Activated T-cell treated with anti-CD3 and anti-CD28 coated beads, Interleukin-2, amount 50 U/mL, for 72 hours (primary cell): ENCODE measurements at regions not wholly inside any gene's neighbourhood (a gene's known extent, or its start where the extent isn't known, plus 50 kb on each side); places are given as distances from the start of the nearest gene placed in this dataset.

Source experiments
- ATAC-seq, 2 donors: fragments of 150-1000 bp; cut with Tn5 transposase; replicated peaks in 1 of 2; 2 replicates each; pipeline ENCODE4 v1.10.0; 2021; ENCODE audit warnings: moderate library complexity in 2 of 2, mild to moderate bottlenecking in 1 of 2
- DNase-seq, 2 donors: peaks; one replicate each; pipeline ENCODE4 v3.0.0; 2021 to 2022; ENCODE audit warnings: mixed read lengths in 1 of 2
- H3K27ac Mint-ChIP-seq: one replicate; pipeline ENCODE4 v1.8.0; 2022; ENCODE audit warnings: mild to moderate bottlenecking, moderate library complexity, mixed read lengths
- H3K27me3 Mint-ChIP-seq: one replicate; pipeline ENCODE4 v1.8.0; 2022; ENCODE audit warnings: low read depth, mixed read lengths
- H3K36me3 Mint-ChIP-seq, 2 donors: one replicate each; pipeline ENCODE4 v1.8.0; 2022; ENCODE audit warnings: mixed read lengths in 2 of 2, mild to moderate bottlenecking in 1 of 2; ENCODE audit not compliant: insufficient read depth in 2 of 2
- H3K4me1 Mint-ChIP-seq: one replicate; pipeline ENCODE4 v1.8.0; 2022; ENCODE audit warnings: low read depth, mixed read lengths
- H3K4me3 Mint-ChIP-seq, 2 donors: one replicate each; pipeline ENCODE4 v1.8.0; 2022; ENCODE audit warnings: mild to moderate bottlenecking in 2 of 2, mixed read lengths in 2 of 2, moderate library complexity in 2 of 2
- H3K9me3 Mint-ChIP-seq, 2 donors: one replicate each; pipeline ENCODE4 v1.8.0; 2022; ENCODE audit warnings: mixed read lengths in 2 of 2

- Mint-ChIP-seq H3K27ac (no peak overlapping the region), H3K4me1 (no peaks in the 10 kb centered on the region), H3K36me3 (no peaks in the 10 kb centered on the region), H3K9me3 (peaks cover 1 to 3% of the 10 kb centered on the region in 2 donors), H3K27me3 (no peaks in the 10 kb centered on the region), H3K4me3 (no peak overlapping the region)
- ATAC-seq: no peak
- no peak for DNase-seq
Measured at GRCh38 chr18:64974391-64975125, 776.3 kb upstream of the CDH7 start.

- no peaks in the 10 kb centered on the region for H3K36me3 Mint-ChIP-seq
Measured at GRCh38 chr18:64972545-64972944, 778.3 kb upstream of the CDH7 start.

DNA sequence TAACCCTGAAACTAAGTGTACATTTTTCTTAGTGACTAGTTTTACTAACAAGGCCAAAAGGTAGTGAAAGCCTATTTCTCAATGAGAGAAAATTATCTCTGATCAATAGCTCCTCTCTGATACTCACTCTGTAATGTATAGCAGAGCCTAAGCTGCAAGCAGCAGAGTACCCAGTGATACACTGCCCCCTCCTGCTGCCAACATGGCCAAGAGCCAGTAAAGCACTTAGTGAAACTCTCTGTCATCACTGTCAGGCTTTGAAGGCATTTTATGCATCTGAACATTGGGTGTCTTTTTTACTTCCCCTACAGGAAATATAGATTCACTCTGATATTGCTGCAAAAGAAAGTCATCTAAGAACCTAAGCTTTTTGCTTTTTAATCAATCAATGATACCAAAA lies 784.1 kb upstream of the CDH7 start:
- no peak for ATAC-seq

More at GRCh38 chr18:64972545-64972944, 778.3 kb upstream of the CDH7 start:
- Mint-ChIP-seq H3K4me3 (no peak overlapping the region), H3K9me3 (peaks cover 1 to 3% of the 10 kb centered on the region in 2 donors), H3K27me3 (no peaks in the 10 kb centered on the region), H3K4me1 (no peaks in the 10 kb centered on the region), H3K27ac (no peak overlapping the region)
- no peak for ATAC-seq
- DNase-seq: no peak

GRCh38 chr18:64956465-64956864 lies 794.3 kb upstream of the CDH7 start:
- no peaks in the 10 kb centered on the region for H3K36me3 Mint-ChIP-seq
- H3K4me3 Mint-ChIP-seq: no peak overlapping the region
- no peaks in the 10 kb centered on the region for H3K4me1 Mint-ChIP-seq
- H3K9me3 Mint-ChIP-seq: peaks cover 5 to 8% of the 10 kb centered on the region in 2 donors
- no peaks in the 10 kb centered on the region for H3K27me3 Mint-ChIP-seq
- no peak overlapping the region for H3K27ac Mint-ChIP-seq
- ATAC-seq (no peak), DNase-seq (no peak)

More for the DNA sequence above, 784.1 kb upstream of the CDH7 start:
- no peaks in the 10 kb centered on the region for H3K36me3 Mint-ChIP-seq
- H3K27me3 Mint-ChIP-seq: no peaks in the 10 kb centered on the region
- peaks cover 1 to 2% of the 10 kb centered on the region in 2 donors for H3K9me3 Mint-ChIP-seq
- H3K27ac Mint-ChIP-seq: no peak overlapping the region
- H3K4me1 Mint-ChIP-seq: no peaks in the 10 kb centered on the region
- H3K4me3 Mint-ChIP-seq: no peak overlapping the region
- no peak for DNase-seq

GRCh38 chr18:64949885-64950284 lies 800.9 kb upstream of the CDH7 start:
- no peak overlapping the region for H3K27ac Mint-ChIP-seq
- H3K4me3 Mint-ChIP-seq: no peak overlapping the region
- H3K27me3 Mint-ChIP-seq: no peaks in the 10 kb centered on the region
- no peaks in the 10 kb centered on the region for H3K36me3 Mint-ChIP-seq
- ATAC-seq (no peak), DNase-seq (no peak)
- H3K4me1 Mint-ChIP-seq: no peaks in the 10 kb centered on the region
- H3K9me3 Mint-ChIP-seq: peaks cover 12 to 15% of the 10 kb centered on the region in 2 donors

DNA sequence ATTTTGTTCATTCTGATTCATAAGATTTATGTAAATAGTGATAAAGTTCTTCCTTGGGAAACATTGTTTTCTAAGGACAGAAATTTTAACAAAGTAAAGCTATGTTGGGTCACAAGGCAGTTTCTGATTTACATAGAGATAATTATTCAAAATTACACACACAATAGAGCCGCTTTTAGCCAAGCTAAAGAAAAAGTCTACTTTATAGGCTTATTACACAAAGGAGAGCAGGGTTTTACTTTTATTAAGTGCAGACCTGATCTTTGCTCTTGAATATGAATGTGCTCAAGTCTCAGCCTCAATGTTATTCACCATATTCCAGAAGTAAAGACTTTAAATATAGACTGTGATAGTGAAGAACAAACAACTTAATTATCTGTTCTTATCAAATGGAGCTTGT lies 787.8 kb upstream of the LINC00305 start:
- ATAC-seq (no peak), DNase-seq (no peak)
- Mint-ChIP-seq H3K36me3 (no peaks in the 10 kb centered on the region), H3K4me1 (no peaks in the 10 kb centered on the region), H3K27ac (no peak overlapping the region), H3K4me3 (no peak overlapping the region), H3K27me3 (no peaks in the 10 kb centered on the region), H3K9me3 (peaks cover 0 to 3% of the 10 kb centered on the region in 2 donors)

DNA sequence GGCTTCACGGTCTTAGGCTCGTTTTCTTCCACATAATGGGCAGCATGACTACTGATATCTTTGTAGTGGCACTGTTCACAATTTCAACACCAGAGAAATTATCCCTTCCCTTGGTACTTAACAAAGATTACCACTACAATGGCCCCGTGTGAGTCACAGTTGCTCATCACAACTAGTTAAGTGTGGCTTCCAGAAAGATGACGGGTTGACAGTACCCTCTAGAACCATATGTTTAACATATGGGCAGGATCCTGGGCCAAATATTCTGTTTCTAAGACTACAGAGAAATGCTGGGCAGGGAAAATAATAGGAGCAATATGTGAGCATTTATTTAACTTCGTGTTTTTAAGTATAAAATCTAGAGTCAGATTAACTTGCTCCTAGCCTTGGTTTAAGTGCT lies 780.1 kb upstream of the LINC00305 start:
- no peak for DNase-seq
- Mint-ChIP-seq H3K27ac (no peak overlapping the region), H3K9me3 (peaks cover 5 to 7% of the 10 kb centered on the region in 2 donors), H3K4me1 (no peaks in the 10 kb centered on the region), H3K4me3 (no peak overlapping the region), H3K36me3 (no peaks in the 10 kb centered on the region), H3K27me3 (no peaks in the 10 kb centered on the region)
- ATAC-seq: no peak

GRCh38 chr18:64919971-64920570 lies 771.2 kb upstream of the LINC00305 start:
- Mint-ChIP-seq H3K4me3 (no peak overlapping the region), H3K4me1 (no peaks in the 10 kb centered on the region), H3K9me3 (peaks cover 4 to 6% of the 10 kb centered on the region in 2 donors), H3K27me3 (no peaks in the 10 kb centered on the region), H3K36me3 (no peaks in the 10 kb centered on the region), H3K27ac (no peak overlapping the region)
- ATAC-seq (no peak), DNase-seq (no peak)

GRCh38 chr18:64918851-64919250 lies 770.0 kb upstream of the LINC00305 start:
- Mint-ChIP-seq H3K36me3 (no peaks in the 10 kb centered on the region), H3K4me1 (no peaks in the 10 kb centered on the region), H3K27me3 (no peaks in the 10 kb centered on the region), H3K27ac (no peak overlapping the region), H3K9me3 (peaks cover 2 to 4% of the 10 kb centered on the region in 2 donors), H3K4me3 (no peak overlapping the region)
- no peak for ATAC-seq
- DNase-seq: no peak

- no peak overlapping the region for H3K4me3 Mint-ChIP-seq
- ATAC-seq (no peak), DNase-seq (no peak)
- peaks cover 3 to 18% of the 10 kb centered on the region in 2 donors for H3K9me3 Mint-ChIP-seq
- no peaks in the 10 kb centered on the region for H3K4me1 Mint-ChIP-seq
- no peaks in the 10 kb centered on the region for H3K36me3 Mint-ChIP-seq
- H3K27me3 Mint-ChIP-seq: no peaks in the 10 kb centered on the region
- no peak overlapping the region for H3K27ac Mint-ChIP-seq
Measured at GRCh38 chr18:64893349-64893748, 744.5 kb upstream of the LINC00305 start.

- Mint-ChIP-seq H3K4me3 (no peak overlapping the region), H3K4me1 (no peaks in the 10 kb centered on the region), H3K36me3 (no peaks in the 10 kb centered on the region), H3K9me3 (peaks cover 2 to 10% of the 10 kb centered on the region in 2 donors), H3K27ac (no peak overlapping the region), H3K27me3 (no peaks in the 10 kb centered on the region)
- no peak for DNase-seq
- no peak for ATAC-seq
Measured at GRCh38 chr18:64888956-64889355, 740.1 kb upstream of the LINC00305 start.

DNA sequence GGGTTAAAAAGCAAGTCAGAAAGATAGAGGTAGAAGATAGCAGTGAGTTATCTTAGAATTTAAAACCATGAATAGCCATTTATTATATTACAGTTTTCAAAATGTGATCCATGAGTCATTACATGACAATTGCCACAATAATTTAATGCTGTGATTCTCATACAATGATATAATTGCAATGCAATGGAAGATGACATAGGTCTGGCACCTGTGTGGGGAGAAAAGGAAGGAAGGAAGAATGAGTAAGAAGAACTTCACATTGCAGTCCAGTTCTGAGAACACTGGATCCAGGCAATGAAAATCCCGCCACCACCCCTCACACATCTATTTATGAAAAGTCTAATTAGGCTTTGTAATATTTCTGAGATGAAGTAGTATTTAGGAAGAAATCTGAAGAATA lies 738.1 kb upstream of the LINC00305 start:
- Mint-ChIP-seq H3K27me3 (no peaks in the 10 kb centered on the region), H3K4me1 (no peaks in the 10 kb centered on the region), H3K36me3 (no peaks in the 10 kb centered on the region), H3K4me3 (no peak overlapping the region), H3K27ac (no peak overlapping the region), H3K9me3 (peaks cover 3% of the 10 kb centered on the region in 2 donors)
- no peak for DNase-seq
- no peak for ATAC-seq

DNA sequence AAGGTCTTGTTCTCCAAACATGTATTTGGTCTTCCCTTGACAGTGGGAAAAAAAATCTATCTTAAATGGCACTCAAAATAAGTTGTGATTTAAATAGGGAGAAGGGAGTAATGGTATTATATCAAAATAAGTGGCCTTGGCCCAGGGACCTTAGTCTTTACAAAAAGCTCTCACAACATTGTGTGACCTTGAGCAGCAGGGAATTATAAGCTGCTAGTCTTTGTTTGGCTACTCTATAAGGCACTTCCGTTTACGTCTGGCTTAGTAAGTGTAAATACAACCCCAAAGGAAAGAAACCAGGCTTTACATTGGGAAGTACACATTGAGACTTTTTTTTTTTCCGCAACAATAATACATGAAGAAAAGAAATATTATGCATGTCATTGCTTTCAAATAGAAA lies 734.0 kb upstream of the LINC00305 start:
- no peak for ATAC-seq
- Mint-ChIP-seq H3K27me3 (no peaks in the 10 kb centered on the region), H3K9me3 (peaks cover 0 to 5% of the 10 kb centered on the region in 2 donors), H3K27ac (no peak overlapping the region), H3K36me3 (no peaks in the 10 kb centered on the region), H3K4me1 (no peaks in the 10 kb centered on the region), H3K4me3 (no peak overlapping the region)
- DNase-seq: no peak

- H3K36me3 Mint-ChIP-seq: no peaks in the 10 kb centered on the region
- no peaks in the 10 kb centered on the region for H3K27me3 Mint-ChIP-seq
- ATAC-seq (no peak), DNase-seq (no peak)
- H3K9me3 Mint-ChIP-seq: peaks cover 2 to 4% of the 10 kb centered on the region in 2 donors
- H3K4me1 Mint-ChIP-seq: no peaks in the 10 kb centered on the region
- no peak overlapping the region for H3K4me3 Mint-ChIP-seq
- H3K27ac Mint-ChIP-seq: no peak overlapping the region
Measured at GRCh38 chr18:64876833-64877232, 727.9 kb upstream of the LINC00305 start.
